Neural progenitor cell (in vitro differentiated cells): ENCODE measurements at regions not wholly inside any gene's neighbourhood (a gene's known extent, or its start where the extent isn't known, plus 50 kb on each side); places are given as distances from the start of the nearest gene placed in this dataset.

Source experiments
- DNase-seq: peaks from one replicate; pipeline ENCODE4 v3.0.0-alpha.2; 2016; ENCODE audit warnings: low spot score
- H2AFZ ChIP-seq: fragments of 200-600 bp; sonication (generic); replicated peaks from 2 replicates; pipeline ENCODE4 v1.6.1; 2016; ENCODE audit warnings: antibody characterized with exemption
- H3F3A ChIP-seq: fragments of 200-600 bp; sonication (generic); 2 replicates; pipeline ENCODE4 v1.6.1; 2016; ENCODE audit warnings: antibody characterized with exemption, low read depth
- H3K27ac ChIP-seq: fragments of 200-600 bp; sonication (generic); 2 replicates; pipeline ENCODE4 v1.5.1; 2016; ENCODE audit warnings: mild to moderate bottlenecking
- H3K27me3 ChIP-seq: fragments of 200-600 bp; sonication (generic); 2 replicates; pipeline ENCODE4 v1.6.1; 2016; ENCODE audit warnings: mild to moderate bottlenecking, moderate library complexity
- H3K36me3 ChIP-seq: fragments of 200-600 bp; sonication (generic); 2 replicates; pipeline ENCODE4 v1.5.1; 2016
- H3K4me1 ChIP-seq: fragments of 200-600 bp; sonication (generic); 2 replicates; pipeline ENCODE4 v1.6.1; 2016; ENCODE audit warnings: mixed run types
- H3K4me2 ChIP-seq: fragments of 200-600 bp; sonication (generic); 2 replicates; pipeline ENCODE4 v1.6.1; 2016
- H3K4me3 ChIP-seq: fragments of 200-600 bp; sonication (generic); 2 replicates; pipeline ENCODE4 v1.5.1; 2016
- H3K79me2 ChIP-seq: fragments of 200-600 bp; sonication (generic); 2 replicates; pipeline ENCODE4 v1.6.1; 2016; ENCODE audit warnings: low read depth
- H3K9ac ChIP-seq: fragments of 200-600 bp; sonication (generic); 2 replicates; pipeline ENCODE4 v1.6.1; 2016
- H3K9me3 ChIP-seq: fragments of 200-600 bp; sonication (generic); 2 replicates; pipeline ENCODE4 v1.5.1; 2016; ENCODE audit warnings: low read depth
- H4K20me1 ChIP-seq: fragments of 200-600 bp; sonication (generic); 2 replicates; pipeline ENCODE4 v1.6.1; 2016; ENCODE audit warnings: low read depth
- H3K27ac Mint-ChIP-seq: 3 replicates; pipeline ENCODE4 v1.8.0; 2021; ENCODE audit warnings: mixed read lengths
- H3K27me3 Mint-ChIP-seq: 2 replicates; pipeline ENCODE4 v1.8.0; 2022; ENCODE audit warnings: low read depth, mild to moderate bottlenecking, inconsistent platforms, moderate library complexity, mixed read lengths; ENCODE audit not compliant: insufficient read depth
- H3K36me3 Mint-ChIP-seq: 3 replicates; pipeline ENCODE4 v1.8.0; 2021; ENCODE audit warnings: mixed read lengths
- H3K4me1 Mint-ChIP-seq: 3 replicates; pipeline ENCODE4 v1.8.0; 2021; ENCODE audit warnings: mixed read lengths
- H3K4me3 Mint-ChIP-seq: 3 replicates; pipeline ENCODE4 v1.8.0; 2021; ENCODE audit warnings: mild to moderate bottlenecking, moderate library complexity, mixed read lengths
- H3K9me3 Mint-ChIP-seq: 3 replicates; pipeline ENCODE4 v1.8.0; 2020; ENCODE audit warnings: mixed read lengths
- CTCF ChIP-seq: fragments of 200-600 bp; sonication (generic); IDR thresholded peaks from 2 replicates; pipeline ENCODE4 v1.5.1; 2017; ENCODE audit warnings: antibody characterized with exemption, mild to moderate bottlenecking
- EZH2 ChIP-seq: fragments of 200-600 bp; sonication (generic); IDR thresholded peaks from 2 replicates; pipeline ENCODE4 v1.6.1; 2017; ENCODE audit warnings: antibody characterized with exemption, mild to moderate bottlenecking, moderate library complexity
- EZH2phosphoT487 ChIP-seq: fragments of 200-600 bp; sonication (generic); IDR thresholded peaks from 2 replicates; pipeline ENCODE4 v1.6.1; 2017; ENCODE audit warnings: antibody characterized with exemption

GRCh38 chr21:35782667-35783066 lies 277.7 kb downstream of the SETD4 start:
- Mint-ChIP-seq H3K27ac (no peak overlapping the region), H3K27me3 (peaks cover 9% of the 10 kb centered on the region)
- H3K4me2 ChIP-seq, result no peak overlapping the region

GRCh38 chr21:35780983-35781382 lies 279.3 kb downstream of the SETD4 start:
- no peak overlapping the region for H3K27ac ChIP-seq
- Mint-ChIP-seq H3K27me3 (peaks cover 9% of the 10 kb centered on the region), H3K4me3 (no peak overlapping the region), H3K4me1 (no peaks in the 10 kb centered on the region), H3K36me3 (no peaks in the 10 kb centered on the region), H3K27ac (no peak overlapping the region), H3K9me3 (no peaks in the 10 kb centered on the region)
- H3K4me3 ChIP-seq, result no peak overlapping the region
- no peaks in the 10 kb centered on the region for H3K79me2 ChIP-seq
- no peak for DNase-seq
- H4K20me1 ChIP-seq, result no peaks in the 10 kb centered on the region
- no peaks in the 10 kb centered on the region for H3K4me1 ChIP-seq
- no peaks in the 10 kb centered on the region for H3F3A ChIP-seq
- no peak overlapping the region for H3K4me2 ChIP-seq
- no peaks in the 10 kb centered on the region for H3K27me3 ChIP-seq
- TF ChIP-seq CTCF (no peak), EZH2phosphoT487 (no peak), EZH2 (no peak)
- H3K9me3 ChIP-seq, result no peaks in the 10 kb centered on the region
- no peak overlapping the region for H3K9ac ChIP-seq
- H2AFZ ChIP-seq, result no peak overlapping the region
- H3K36me3 ChIP-seq, result no peaks in the 10 kb centered on the region

More at GRCh38 chr21:35782667-35783066, 277.7 kb downstream of the SETD4 start:
- H3K4me1 ChIP-seq, result no peaks in the 10 kb centered on the region
- no peak overlapping the region for H3K27ac ChIP-seq
- H2AFZ ChIP-seq, result no peak overlapping the region
- no peaks in the 10 kb centered on the region for H3F3A ChIP-seq
- no peaks in the 10 kb centered on the region for H3K79me2 ChIP-seq
- TF ChIP-seq CTCF (no peak), EZH2 (no peak), EZH2phosphoT487 (no peak)
- H3K9me3 ChIP-seq, result no peaks in the 10 kb centered on the region
- no peak overlapping the region for H3K4me3 ChIP-seq
- no peaks in the 10 kb centered on the region for H3K36me3 ChIP-seq
- no peaks in the 10 kb centered on the region for H3K27me3 ChIP-seq
- H4K20me1 ChIP-seq, result no peaks in the 10 kb centered on the region
- Mint-ChIP-seq H3K4me3 (no peak overlapping the region), H3K4me1 (no peaks in the 10 kb centered on the region), H3K9me3 (no peaks in the 10 kb centered on the region), H3K36me3 (no peaks in the 10 kb centered on the region)
- H3K9ac ChIP-seq, result no peak overlapping the region
- DNase-seq, result no peak

- no peaks in the 10 kb centered on the region for H3K9me3 ChIP-seq
- no peak overlapping the region for H3K4me2 ChIP-seq
- no peak overlapping the region for H3K27ac Mint-ChIP-seq
Observed at GRCh38 chr21:35779690-35780570, 280.4 kb downstream of the SETD4 start.

More at GRCh38 chr21:35779690-35780570, 280.4 kb downstream of the SETD4 start:
- Histone ChIP-seq H3K4me1 (no peaks in the 10 kb centered on the region), H4K20me1 (no peaks in the 10 kb centered on the region), H3K9ac (no peak overlapping the region), H3K27me3 (no peaks in the 10 kb centered on the region), H3K36me3 (no peaks in the 10 kb centered on the region), H2AFZ (no peak overlapping the region), H3K4me3 (no peak overlapping the region), H3F3A (no peaks in the 10 kb centered on the region), H3K27ac (no peak overlapping the region), H3K79me2 (no peaks in the 10 kb centered on the region)
- TF ChIP-seq EZH2phosphoT487 (no peak), EZH2 (no peak), CTCF (no peak)
- Mint-ChIP-seq H3K9me3 (no peaks in the 10 kb centered on the region), H3K4me3 (no peak overlapping the region), H3K27me3 (peaks cover 9% of the 10 kb centered on the region), H3K36me3 (no peaks in the 10 kb centered on the region), H3K4me1 (no peaks in the 10 kb centered on the region)
- no peak for DNase-seq
